D721Med (cell line): ENCODE measurements at regions not wholly inside any gene's neighbourhood (a gene's known extent, or its start where the extent isn't known, plus 50 kb on each side); places are given as distances from the start of the nearest gene placed in this dataset.

ENCODE experiments used
- DNase-seq: peaks from one replicate; pipeline ENCODE4 v3.0.0; 2011; ENCODE audit warnings: low spot score; ENCODE audit not compliant: insufficient read length
- FAIRE-seq: peaks from 2 replicates; lab custom pipeline; 2011; peaks lifted over from hg19 to GRCh38; lab: Jason Lieb, UNC
- CTCF ChIP-seq: IDR thresholded peaks from 2 replicates; pipeline ENCODE4 v1.5.1; 2012; ENCODE audit warnings: mild to moderate bottlenecking, control low read depth; ENCODE audit not compliant: insufficient read depth; ENCODE audit errors: missing control alignments

GRCh38 chr2:6487765-6488164, 377.9 kb downstream of the CMPK2 start:
- DNase-seq (no peak), FAIRE-seq (no peak)
- TF ChIP-seq CTCF: no peak

- TF ChIP-seq CTCF: no peak
- no peak for FAIRE-seq
Observed at GRCh38 chr2:6492573-6492972, 373.1 kb downstream of the CMPK2 start.

GRCh38 chr2:6493266-6493665, 372.4 kb downstream of the CMPK2 start:
- no peak for FAIRE-seq
- no peak for TF ChIP-seq CTCF
- no peak for DNase-seq

More at GRCh38 chr2:6492573-6492972, 373.1 kb downstream of the CMPK2 start:
- no peak for DNase-seq

- no peak for FAIRE-seq
- no peak for DNase-seq
- TF ChIP-seq CTCF: no peak
Observed at GRCh38 chr2:6493669-6494068, 372.0 kb downstream of the CMPK2 start.

GRCh38 chr2:6495466-6495865, 370.2 kb downstream of the CMPK2 start:
- DNase-seq (no peak), FAIRE-seq (no peak)
- no peak for TF ChIP-seq CTCF

GRCh38 chr2:6496376-6496775, 369.3 kb downstream of the CMPK2 start:
- TF ChIP-seq CTCF: no peak
- DNase-seq (no peak), FAIRE-seq (no peak)

GRCh38 chr2:6497048-6497447, 368.7 kb downstream of the CMPK2 start:
- TF ChIP-seq CTCF: no peak
- FAIRE-seq: no peak
- no peak for DNase-seq
